ENCODE measurements at regions not wholly inside any gene's neighbourhood (a gene's known extent, or its start where the extent isn't known, plus 50 kb on each side); places are given as distances from the start of the nearest gene placed in this dataset.

DNA sequence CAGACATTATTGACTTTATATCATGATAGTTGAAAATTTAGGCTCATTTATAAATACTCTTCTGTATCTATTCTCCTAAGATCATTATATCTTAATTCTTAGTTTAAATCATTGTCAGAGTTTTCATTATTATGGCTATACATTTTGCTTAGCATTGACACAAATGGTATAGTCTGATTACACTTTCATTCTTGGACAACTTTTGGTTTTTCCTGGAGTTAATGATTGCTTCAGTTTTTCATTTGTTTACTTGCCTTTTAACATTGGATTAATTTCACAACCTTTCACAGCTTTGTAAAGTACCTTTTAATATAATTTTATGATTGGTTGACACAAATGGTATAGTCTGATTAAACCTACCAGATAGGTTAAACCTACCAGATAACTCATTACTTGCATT lies 298.2 kb downstream of the DYSF start:
- Histone ChIP-seq H3K36me3 (no peaks in the 10 kb centered on the region), H3K9me3 (no peaks in the 10 kb centered on the region), H3K4me1 (no peaks in the 10 kb centered on the region), H3K27me3 (no peaks in the 10 kb centered on the region), H3K4me3 (ENCODE audit: low read depth, low read length) (no peak overlapping the region)
- DNase-seq: no peak
- TF ChIP-seq, protein P1, sequence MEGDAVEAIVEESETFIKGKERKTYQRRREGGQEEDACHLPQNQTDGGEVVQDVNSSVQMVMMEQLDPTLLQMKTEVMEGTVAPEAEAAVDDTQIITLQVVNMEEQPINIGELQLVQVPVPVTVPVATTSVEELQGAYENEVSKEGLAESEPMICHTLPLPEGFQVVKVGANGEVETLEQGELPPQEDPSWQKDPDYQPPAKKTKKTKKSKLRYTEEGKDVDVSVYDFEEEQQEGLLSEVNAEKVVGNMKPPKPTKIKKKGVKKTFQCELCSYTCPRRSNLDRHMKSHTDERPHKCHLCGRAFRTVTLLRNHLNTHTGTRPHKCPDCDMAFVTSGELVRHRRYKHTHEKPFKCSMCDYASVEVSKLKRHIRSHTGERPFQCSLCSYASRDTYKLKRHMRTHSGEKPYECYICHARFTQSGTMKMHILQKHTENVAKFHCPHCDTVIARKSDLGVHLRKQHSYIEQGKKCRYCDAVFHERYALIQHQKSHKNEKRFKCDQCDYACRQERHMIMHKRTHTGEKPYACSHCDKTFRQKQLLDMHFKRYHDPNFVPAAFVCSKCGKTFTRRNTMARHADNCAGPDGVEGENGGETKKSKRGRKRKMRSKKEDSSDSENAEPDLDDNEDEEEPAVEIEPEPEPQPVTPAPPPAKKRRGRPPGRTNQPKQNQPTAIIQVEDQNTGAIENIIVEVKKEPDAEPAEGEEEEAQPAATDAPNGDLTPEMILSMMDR (IDR thresholded peaks at IDR 0.05; ENCODE audit: low read depth, low read length): no peak

DNA sequence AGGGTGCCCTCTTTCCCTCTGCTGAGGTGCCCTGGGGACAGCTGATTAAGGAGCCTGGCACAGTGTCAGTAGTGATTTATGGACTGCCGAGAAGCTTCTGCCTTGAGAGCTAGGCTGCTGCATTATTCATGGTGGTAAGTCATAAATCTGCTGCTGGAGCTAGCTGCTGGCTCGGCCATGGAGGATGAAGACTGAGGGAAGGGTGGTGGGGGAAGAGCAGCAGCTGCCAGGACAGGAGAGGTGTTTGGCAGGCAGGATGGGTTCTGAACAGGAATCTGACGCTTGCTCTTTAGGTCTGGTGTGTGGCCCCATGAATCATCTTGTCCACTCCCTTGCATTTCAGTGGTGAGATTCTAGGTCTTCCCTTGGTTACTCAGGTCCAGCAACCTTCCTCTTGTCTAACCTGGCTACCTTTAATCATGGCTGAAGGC lies 296.3 kb downstream of the DYSF start:
- DNase-seq: no peak
- no peaks in the 10 kb centered on the region for H3K4me1 ChIP-seq
- TF ChIP-seq, protein P1 (IDR thresholded peaks at IDR 0.05; ENCODE audit: low read depth, low read length): no peak
- H3K4me3 ChIP-seq (ENCODE audit: low read depth, low read length): no peak overlapping the region
- H3K36me3 ChIP-seq: no peaks in the 10 kb centered on the region
- H3K27me3 ChIP-seq: no peaks in the 10 kb centered on the region
- no peaks in the 10 kb centered on the region for H3K9me3 ChIP-seq

DNA sequence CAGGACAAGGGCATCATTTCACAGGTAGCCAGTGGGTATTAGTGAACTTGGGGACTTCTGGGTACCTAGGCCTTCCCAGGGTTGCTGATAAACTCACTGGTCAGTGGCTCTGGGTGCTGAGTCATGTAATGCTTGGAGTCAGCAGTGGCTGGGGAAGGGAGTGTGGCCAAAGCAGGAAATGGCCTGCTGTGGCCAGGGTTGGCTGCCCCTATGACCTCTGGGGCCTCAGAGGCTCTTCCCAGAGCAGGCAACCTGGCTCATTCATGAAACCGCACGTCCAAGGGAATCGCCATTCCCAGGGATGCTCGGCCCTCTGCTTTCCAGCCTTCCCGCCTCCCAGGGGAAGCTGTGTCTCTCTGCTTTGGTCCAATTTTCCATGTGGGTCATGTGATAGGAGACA lies 294.9 kb downstream of the DYSF start:
- H3K27me3 ChIP-seq: no peaks in the 10 kb centered on the region
- H3K9me3 ChIP-seq: no peaks in the 10 kb centered on the region
- no peak overlapping the region for H3K4me3 ChIP-seq (ENCODE audit: low read depth, low read length)
- no peaks in the 10 kb centered on the region for H3K4me1 ChIP-seq
- TF ChIP-seq, protein P1 (IDR thresholded peaks at IDR 0.05; ENCODE audit: low read depth, low read length): no peak
- no peak for DNase-seq
- no peaks in the 10 kb centered on the region for H3K36me3 ChIP-seq

DNA sequence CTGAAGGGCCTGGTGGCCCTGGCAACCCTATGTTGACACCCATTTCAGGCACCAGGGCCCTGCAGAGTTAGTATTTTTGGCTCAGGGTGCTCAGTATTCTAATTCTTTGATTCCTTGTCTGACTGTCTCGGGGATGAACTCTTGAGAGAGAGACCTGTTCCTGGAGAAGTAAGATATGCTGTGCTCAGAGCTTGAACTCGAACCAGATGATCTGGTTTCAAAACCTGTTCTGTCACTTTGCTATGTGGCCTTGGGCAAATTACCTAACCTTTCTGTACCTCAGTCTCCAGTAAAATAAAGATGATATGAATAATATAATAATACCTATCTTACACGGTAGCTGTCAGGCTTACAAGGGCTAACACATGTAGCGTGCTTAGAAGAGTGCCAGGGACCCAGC lies 294.2 kb downstream of the DYSF start:
- DNase-seq: no peak
- H3K4me1 ChIP-seq: no peaks in the 10 kb centered on the region
- no peaks in the 10 kb centered on the region for H3K27me3 ChIP-seq

DNA sequence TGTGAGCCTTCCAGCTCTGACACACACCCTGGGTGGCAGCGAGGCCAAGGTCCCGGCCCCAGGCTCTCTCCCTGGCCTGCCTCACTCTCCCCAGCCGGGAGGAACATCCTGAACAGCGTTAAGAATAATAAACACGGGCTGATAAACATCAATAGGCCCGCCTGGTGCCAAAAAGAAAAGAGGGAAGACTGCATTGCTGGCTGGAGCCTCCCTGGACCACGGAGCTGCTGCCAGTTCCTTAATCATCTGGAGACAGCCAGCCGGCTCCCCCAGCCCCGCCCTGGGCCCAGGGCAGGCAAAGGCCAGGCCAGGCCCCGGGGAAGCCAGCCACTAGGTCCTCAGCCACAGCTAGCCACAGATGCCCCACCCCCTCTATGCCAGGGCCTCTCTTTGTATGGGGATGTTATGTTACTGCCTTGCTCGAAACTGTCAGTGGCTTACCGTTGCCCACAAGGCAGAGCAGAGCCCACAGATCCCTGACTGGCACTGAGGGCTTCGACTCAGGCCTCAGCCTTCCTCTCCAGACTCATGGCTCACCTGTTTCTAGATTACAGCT lies 293.7 kb downstream of the DYSF start:
- H3K9me3 ChIP-seq: no peaks in the 10 kb centered on the region
- TF ChIP-seq, protein P1 (IDR thresholded peaks at IDR 0.05; ENCODE audit: low read depth, low read length): no peak
- H3K27me3 ChIP-seq: no peaks in the 10 kb centered on the region
- no peaks in the 10 kb centered on the region for H3K4me1 ChIP-seq
- no peaks in the 10 kb centered on the region for H3K36me3 ChIP-seq
- no peak overlapping the region for H3K4me3 ChIP-seq (ENCODE audit: low read depth, low read length)
- no peak for DNase-seq

More for the DNA sequence above, 294.2 kb downstream of the DYSF start:
- H3K36me3 ChIP-seq: no peaks in the 10 kb centered on the region
- TF ChIP-seq, protein P1 (IDR thresholded peaks at IDR 0.05; ENCODE audit: low read depth, low read length): no peak
- no peak overlapping the region for H3K4me3 ChIP-seq (ENCODE audit: low read depth, low read length)
- H3K9me3 ChIP-seq: no peaks in the 10 kb centered on the region

DNA sequence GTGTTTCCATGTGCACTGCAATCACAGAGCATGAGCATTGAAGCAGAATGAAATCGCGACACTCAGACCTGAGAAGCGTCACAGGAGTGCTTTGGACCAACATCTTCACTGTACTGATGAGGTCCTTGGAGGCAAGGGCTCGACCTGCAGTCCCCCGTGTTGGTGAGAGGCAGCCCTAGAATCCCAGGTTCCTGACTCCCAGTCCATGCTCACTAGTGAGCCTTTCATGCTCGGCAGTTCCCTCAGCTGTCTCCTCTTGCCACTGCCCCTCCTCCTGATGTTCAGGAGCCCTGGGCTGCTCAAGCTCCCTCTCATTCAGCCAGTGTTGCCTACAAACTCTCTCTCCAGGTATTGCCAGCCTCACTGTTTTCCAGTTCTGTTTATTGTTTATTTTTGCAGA lies 291.4 kb downstream of the DYSF start:
- no peaks in the 10 kb centered on the region for H3K36me3 ChIP-seq
- H3K27me3 ChIP-seq: no peaks in the 10 kb centered on the region
- no peak overlapping the region for H3K4me3 ChIP-seq (ENCODE audit: low read depth, low read length)
- no peaks in the 10 kb centered on the region for H3K9me3 ChIP-seq
- no peak for DNase-seq
- TF ChIP-seq, protein P1 (IDR thresholded peaks at IDR 0.05; ENCODE audit: low read depth, low read length): no peak
- no peaks in the 10 kb centered on the region for H3K4me1 ChIP-seq

All from BE2C (cell line).